ENCODE measurements at regions not wholly inside any gene's neighbourhood (a gene's known extent, or its start where the extent isn't known, plus 50 kb on each side); places are given as distances from the start of the nearest gene placed in this dataset.
"Not testable (repeated sequence)": the region's sequence is repeated elsewhere in the genome, so short reads cannot be mapped to it uniquely, and the experiment has no call there.

- in situ Hi-C loops (cut with MboI; ENCODE audit: low pct_unique_long_range_greater_than_20kb, low sequenced_read_pairs): no loop called here
- DNase-seq: no peak
These were observed 827.5 kb upstream of the CITED2 start for GRCh38 chr6:140201787-140202458.

- in situ Hi-C loops (cut with MboI; ENCODE audit: low pct_unique_long_range_greater_than_20kb, low sequenced_read_pairs): no loop called here
- no peak for DNase-seq
These were observed 818.8 kb upstream of the CITED2 start for GRCh38 chr6:140193269-140193668.

- in situ Hi-C loops (cut with MboI; ENCODE audit: low pct_unique_long_range_greater_than_20kb, low sequenced_read_pairs): no loop called here
These were observed 817.6 kb upstream of the CITED2 start for GRCh38 chr6:140192018-140192417.

GRCh38 chr6:140189263-140189662 is 814.8 kb upstream of the CITED2 start:
- DNase-seq; in situ Hi-C loops (cut with MboI; ENCODE audit: low pct_unique_long_range_greater_than_20kb, low sequenced_read_pairs): not testable (repeated sequence)

More at GRCh38 chr6:140192018-140192417, 817.6 kb upstream of the CITED2 start:
- DNase-seq: no peak

DNA sequence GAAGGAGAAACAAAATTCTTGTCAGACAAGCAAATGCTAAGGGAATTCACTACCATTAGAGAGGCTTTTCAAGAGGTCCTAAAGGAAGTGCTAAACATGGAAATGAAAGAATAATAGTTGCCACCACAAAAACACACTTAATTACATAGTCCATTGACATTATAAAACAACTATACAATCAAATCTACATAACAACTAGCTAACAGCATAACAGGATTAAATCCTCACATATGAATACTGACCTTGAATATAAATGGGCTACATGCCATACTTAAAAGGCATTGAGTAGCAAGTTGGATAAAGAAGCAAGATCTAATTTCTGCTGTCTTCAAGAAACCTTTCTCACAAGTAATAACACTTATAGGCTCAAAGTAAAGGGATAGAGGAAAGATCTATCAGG is 811.5 kb upstream of the CITED2 start:
- DNase-seq: no peak
- in situ Hi-C loops (cut with MboI; ENCODE audit: low pct_unique_long_range_greater_than_20kb, low sequenced_read_pairs): no loop called here

DNA sequence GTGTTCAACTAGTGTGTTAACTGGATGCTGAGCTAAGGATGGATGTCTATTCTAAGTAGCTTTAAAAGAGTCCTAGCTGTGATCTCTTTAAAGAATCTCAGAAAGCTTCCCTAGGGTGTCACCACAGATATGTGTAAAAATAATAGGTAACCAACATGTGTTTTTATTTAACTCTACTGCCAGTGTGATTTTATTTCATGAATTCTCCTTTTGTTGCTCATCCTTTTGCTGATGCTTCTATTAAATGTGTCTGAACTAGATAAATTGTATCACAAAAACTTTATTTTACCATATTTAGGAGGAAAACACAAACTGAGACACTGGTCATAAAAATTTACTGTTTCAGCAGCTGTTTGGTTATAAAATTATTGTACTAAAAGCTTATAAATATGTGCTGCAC is 809.4 kb upstream of the CITED2 start:
- in situ Hi-C loops (cut with MboI; ENCODE audit: low pct_unique_long_range_greater_than_20kb, low sequenced_read_pairs): no loop called here
- DNase-seq: no peak

DNA sequence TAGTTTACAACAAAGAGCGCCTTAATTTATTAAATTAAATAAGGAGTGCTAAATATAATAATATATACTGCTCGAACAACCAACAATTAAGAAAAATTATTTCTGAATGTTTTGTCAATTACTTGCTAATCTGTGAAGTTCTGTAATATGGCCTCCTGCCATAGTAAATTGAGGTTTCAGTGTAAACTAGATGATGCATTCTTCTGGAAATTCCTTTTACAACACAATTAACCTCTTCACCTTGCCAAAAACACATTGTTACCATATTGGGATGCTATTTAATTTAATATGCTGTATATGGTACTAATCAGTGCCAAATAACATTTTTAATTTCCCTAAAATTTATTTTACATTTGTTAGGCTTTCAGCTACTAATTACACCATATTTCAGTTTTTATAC is 808.4 kb upstream of the CITED2 start:
- DNase-seq: no peak
- in situ Hi-C loops (cut with MboI; ENCODE audit: low pct_unique_long_range_greater_than_20kb, low sequenced_read_pairs): no loop called here

- DNase-seq: no peak
- in situ Hi-C loops (cut with MboI; ENCODE audit: low pct_unique_long_range_greater_than_20kb, low sequenced_read_pairs): no loop called here
These were observed 807.4 kb upstream of the CITED2 start for GRCh38 chr6:140181876-140182275.

GRCh38 chr6:140180306-140180705 is 805.9 kb upstream of the CITED2 start:
- in situ Hi-C loops (cut with MboI; ENCODE audit: low pct_unique_long_range_greater_than_20kb, low sequenced_read_pairs): no loop called here
- DNase-seq: no peak

DNA sequence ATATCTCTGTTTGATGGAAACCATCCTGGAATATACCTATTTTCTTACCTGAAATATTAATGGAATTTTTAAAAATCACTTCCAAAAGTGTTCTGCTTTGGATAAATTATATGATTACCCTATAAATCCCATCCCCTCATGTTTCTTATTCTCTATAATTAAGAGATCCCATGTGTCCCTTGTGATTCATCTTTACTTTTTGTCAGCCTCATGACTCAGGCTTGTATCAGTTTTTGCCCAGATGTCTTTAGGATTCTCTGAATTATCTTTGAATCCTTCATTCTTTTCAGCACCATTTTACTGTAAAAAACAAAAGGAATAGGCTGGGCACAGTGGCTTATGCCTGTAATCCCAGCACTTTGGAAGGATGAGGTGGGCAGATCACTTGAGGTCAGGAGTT is 804.5 kb upstream of the CITED2 start:
- in situ Hi-C loops (cut with MboI; ENCODE audit: low pct_unique_long_range_greater_than_20kb, low sequenced_read_pairs): no loop called here

DNA sequence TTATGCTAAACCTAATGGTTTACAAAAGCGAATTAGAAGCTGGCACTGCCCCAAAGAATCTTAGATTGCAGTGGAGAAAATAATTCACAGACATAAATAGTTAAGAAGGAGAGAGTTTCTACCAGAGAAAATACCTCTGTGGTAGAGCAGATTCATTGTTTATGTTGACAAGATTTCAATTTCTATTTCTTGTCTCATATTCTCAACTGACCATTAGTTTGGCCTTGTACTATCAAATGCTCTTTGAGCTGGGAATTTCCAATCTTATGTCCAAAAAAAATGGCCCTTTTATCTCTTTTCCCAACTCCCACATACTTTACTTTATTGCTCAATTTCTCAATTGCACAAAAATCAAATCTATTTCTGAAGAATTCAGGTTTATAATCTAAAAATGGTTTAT is 804.1 kb upstream of the CITED2 start:
- no peak for DNase-seq

More for the DNA sequence above, 804.5 kb upstream of the CITED2 start:
- no peak for DNase-seq

GRCh38 chr6:140176306-140176705 is 801.9 kb upstream of the CITED2 start:
- DNase-seq: no peak
- in situ Hi-C loops (cut with MboI; ENCODE audit: low pct_unique_long_range_greater_than_20kb, low sequenced_read_pairs): no loop called here

More for the DNA sequence above, 804.1 kb upstream of the CITED2 start:
- in situ Hi-C loops (cut with MboI; ENCODE audit: low pct_unique_long_range_greater_than_20kb, low sequenced_read_pairs): no loop called here

DNA sequence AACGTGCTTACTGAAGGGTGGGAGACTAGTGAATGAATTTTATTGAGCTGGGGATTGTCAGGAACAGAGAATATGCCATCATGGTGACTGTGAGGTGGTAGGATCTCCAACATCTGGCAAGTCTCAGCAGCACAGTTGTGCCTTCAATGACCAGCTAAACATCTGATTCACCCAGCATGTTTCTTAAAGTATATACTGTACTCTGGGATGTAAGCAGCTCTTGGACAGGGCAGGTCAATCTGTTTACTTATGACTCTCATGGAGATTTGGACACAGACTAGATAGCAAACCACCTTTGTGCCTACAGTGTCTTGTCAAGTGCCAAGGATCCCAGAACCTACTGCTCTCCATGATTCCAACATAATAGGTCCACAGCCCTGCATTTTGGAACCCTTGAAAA is 801.0 kb upstream of the CITED2 start:
- no peak for DNase-seq
- in situ Hi-C loops (cut with MboI; ENCODE audit: low pct_unique_long_range_greater_than_20kb, low sequenced_read_pairs): no loop called here

- no peak for DNase-seq
- in situ Hi-C loops (cut with MboI; ENCODE audit: low pct_unique_long_range_greater_than_20kb, low sequenced_read_pairs): no loop called here
These were observed 800.1 kb upstream of the CITED2 start for GRCh38 chr6:140174524-140174923.

GRCh38 chr6:140168365-140168764 is 793.9 kb upstream of the CITED2 start:
- in situ Hi-C loops (cut with MboI; ENCODE audit: low pct_unique_long_range_greater_than_20kb, low sequenced_read_pairs): no loop called here
- no peak for DNase-seq

- DNase-seq: no peak
- in situ Hi-C loops (cut with MboI; ENCODE audit: low pct_unique_long_range_greater_than_20kb, low sequenced_read_pairs): no loop called here
These were observed 786.5 kb upstream of the CITED2 start for GRCh38 chr6:140160909-140161308.

DNA sequence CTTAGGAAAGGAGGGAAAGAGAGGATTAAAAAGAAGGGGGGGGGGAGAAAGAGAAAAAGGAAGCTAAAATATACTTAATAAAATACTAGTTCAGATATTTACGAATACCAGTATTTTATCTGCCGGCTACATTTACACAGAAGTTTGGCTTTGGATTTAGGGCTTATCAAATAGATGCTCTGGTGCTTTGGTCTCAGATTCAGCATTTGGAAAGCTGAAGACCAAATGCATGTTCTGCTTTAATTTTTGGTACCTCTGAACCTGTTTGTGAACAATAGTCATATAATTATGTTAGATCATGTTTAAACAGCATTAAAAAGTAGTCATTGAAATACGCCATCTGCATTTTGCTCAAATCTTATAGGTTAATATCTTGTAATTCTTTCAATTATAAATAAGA is 786.0 kb upstream of the CITED2 start:
- in situ Hi-C loops (cut with MboI; ENCODE audit: low pct_unique_long_range_greater_than_20kb, low sequenced_read_pairs): no loop called here
- DNase-seq: no peak

DNA sequence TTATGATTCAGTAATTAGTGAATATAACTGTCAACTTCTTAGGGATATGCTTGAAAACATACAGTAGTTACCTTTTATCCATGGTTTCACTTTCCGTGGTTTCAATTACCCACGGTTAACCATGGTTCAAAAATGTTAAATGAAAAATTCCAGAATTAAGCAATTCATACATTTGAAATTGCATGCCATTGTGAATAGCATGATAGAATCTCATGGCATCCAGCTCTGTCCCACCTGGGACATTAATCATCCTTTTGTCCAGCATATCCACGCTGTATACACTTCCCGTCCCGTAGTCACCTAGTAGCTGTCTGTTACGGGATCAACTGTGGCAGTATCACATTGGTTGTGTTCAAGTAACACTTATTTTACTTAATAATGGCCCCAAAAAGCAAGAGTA is 781.7 kb upstream of the CITED2 start:
- in situ Hi-C loops (cut with MboI; ENCODE audit: low pct_unique_long_range_greater_than_20kb, low sequenced_read_pairs): no loop called here
- DNase-seq: no peak

DNA sequence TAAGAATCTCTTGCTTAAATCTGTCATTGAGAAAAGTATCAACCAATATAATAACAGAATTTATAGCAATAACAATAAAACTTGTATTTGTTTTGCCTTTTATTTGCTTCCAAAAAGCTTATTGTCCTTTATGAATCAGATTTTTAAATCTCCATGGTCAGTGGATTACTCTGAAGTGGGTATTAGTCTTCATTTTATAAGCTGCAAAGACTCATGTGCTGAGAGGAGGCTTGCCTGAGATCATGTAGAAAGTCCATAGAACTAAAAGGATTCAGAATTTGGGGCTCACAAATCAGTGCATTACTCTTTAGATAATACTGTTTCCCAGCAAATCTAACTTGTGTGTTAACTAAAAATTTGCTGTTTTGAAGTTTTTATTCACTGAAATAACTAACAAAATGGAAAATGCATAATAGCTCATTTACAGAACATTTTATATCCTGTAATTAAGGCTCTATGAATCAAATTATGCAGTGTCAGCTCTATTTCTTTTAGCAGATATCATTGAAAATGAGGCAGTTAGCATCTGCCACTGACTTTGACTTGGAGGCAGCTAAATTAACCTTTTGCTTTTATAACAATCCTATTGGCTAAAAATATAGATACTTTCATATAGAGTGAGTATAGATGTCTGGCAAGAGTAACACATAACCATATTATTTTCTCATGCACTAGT is 781.1 kb upstream of the CITED2 start:
- in situ Hi-C loops (cut with MboI; ENCODE audit: low pct_unique_long_range_greater_than_20kb, low sequenced_read_pairs): no loop called here
- DNase-seq: no peak

DNA sequence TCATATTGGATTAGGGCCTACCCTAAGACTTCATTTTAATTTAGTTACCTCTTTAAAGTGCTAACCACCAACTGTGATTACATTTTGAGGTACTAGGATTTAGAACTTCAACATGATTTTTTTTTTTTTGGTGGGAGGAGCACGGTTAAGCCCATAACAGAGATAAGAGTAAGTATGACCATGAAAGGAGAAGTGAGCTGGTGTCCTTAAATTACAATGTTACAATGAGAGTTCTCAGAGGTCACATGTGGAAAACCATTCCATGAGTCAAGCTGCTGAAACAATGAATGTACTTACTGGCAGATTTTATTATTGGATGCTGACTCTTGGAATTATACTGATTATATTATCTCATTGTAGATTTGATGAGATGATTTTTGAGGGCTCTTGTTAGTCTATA is 779.3 kb upstream of the CITED2 start:
- in situ Hi-C loops (cut with MboI; ENCODE audit: low pct_unique_long_range_greater_than_20kb, low sequenced_read_pairs): no loop called here

More for the DNA sequence above, 779.3 kb upstream of the CITED2 start:
- DNase-seq: peak; percentile 15
